IPS-15b (cell line): ENCODE measurements at regions not wholly inside any gene's neighbourhood (a gene's known extent, or its start where the extent isn't known, plus 50 kb on each side); places are given as distances from the start of the nearest gene placed in this dataset.

Experiments used
- H3K27me3 ChIP-seq: one replicate; pipeline ENCODE4 v1.6.1; 2013; ENCODE audit warnings: low read length; ENCODE audit not compliant: control insufficient read depth, insufficient read depth
- H3K36me3 ChIP-seq: one replicate; pipeline ENCODE4 v1.6.1; 2013; ENCODE audit warnings: low read length; ENCODE audit not compliant: control insufficient read depth, insufficient read depth
- H3K4me1 ChIP-seq: one replicate; pipeline ENCODE4 v1.6.1; 2013; ENCODE audit warnings: mild to moderate bottlenecking, low read length; ENCODE audit not compliant: control insufficient read depth, insufficient read depth
- H3K4me3 ChIP-seq: one replicate; pipeline ENCODE4 v1.5.1; 2013; ENCODE audit warnings: low read depth, low read length
- H3K9ac ChIP-seq: one replicate; pipeline ENCODE4 v1.6.1; 2013; ENCODE audit warnings: low read depth, mild to moderate bottlenecking, low read length
- H3K9me3 ChIP-seq: one replicate; pipeline ENCODE4 v1.6.1; 2013; ENCODE audit warnings: mild to moderate bottlenecking, low read length; ENCODE audit not compliant: control insufficient read depth, insufficient read depth

- Histone ChIP-seq H3K36me3 (peaks cover 6% of the 10 kb centered on the region), H3K4me3 (no peak overlapping the region), H3K9me3 (peaks cover 3% of the 10 kb centered on the region), H3K9ac (no peak overlapping the region), H3K27me3 (no peaks in the 10 kb centered on the region), H3K4me1 (no peaks in the 10 kb centered on the region)
These were observed 350.6 kb upstream of the NCAM2 start for GRCh38 chr21:20647607-20648006.

- Histone ChIP-seq H3K4me3 (no peak overlapping the region), H3K9me3 (peaks cover 3% of the 10 kb centered on the region), H3K36me3 (peaks cover 6% of the 10 kb centered on the region), H3K27me3 (no peaks in the 10 kb centered on the region), H3K9ac (no peak overlapping the region), H3K4me1 (no peaks in the 10 kb centered on the region)
These were observed 349.0 kb upstream of the NCAM2 start for GRCh38 chr21:20649231-20649630.

GRCh38 chr21:20652846-20653245 is 345.4 kb upstream of the NCAM2 start:
- Histone ChIP-seq H3K36me3 (no peaks in the 10 kb centered on the region), H3K9ac (no peak overlapping the region), H3K27me3 (no peaks in the 10 kb centered on the region), H3K9me3 (no peaks in the 10 kb centered on the region), H3K4me3 (no peak overlapping the region), H3K4me1 (no peaks in the 10 kb centered on the region)

GRCh38 chr21:20661246-20661645 is 337.0 kb upstream of the NCAM2 start:
- Histone ChIP-seq H3K4me3 (peak overlapping the region; percentile 36), H3K9ac (no peak overlapping the region), H3K4me1 (peaks cover 26% of the 10 kb centered on the region), H3K36me3 (no peaks in the 10 kb centered on the region), H3K9me3 (peaks cover 3% of the 10 kb centered on the region), H3K27me3 (no peaks in the 10 kb centered on the region)

- no peaks in the 10 kb centered on the region for H3K36me3 ChIP-seq
- no peaks in the 10 kb centered on the region for H3K27me3 ChIP-seq
- peaks cover 6% of the 10 kb centered on the region for H3K9me3 ChIP-seq
- H3K9ac ChIP-seq = no peak overlapping the region
- peaks cover 26% of the 10 kb centered on the region for H3K4me1 ChIP-seq
- H3K4me3 ChIP-seq = peak overlapping the region; percentile 36
These were observed 336.3 kb upstream of the NCAM2 start for GRCh38 chr21:20661745-20662422.

- Histone ChIP-seq H3K4me1 (peaks cover 26% of the 10 kb centered on the region), H3K9ac (no peak overlapping the region), H3K27me3 (no peaks in the 10 kb centered on the region), H3K36me3 (no peaks in the 10 kb centered on the region), H3K4me3 (peak overlapping the region; percentile 23), H3K9me3 (peaks cover 6% of the 10 kb centered on the region)
These were observed 335.7 kb upstream of the NCAM2 start for GRCh38 chr21:20662514-20662913.

GRCh38 chr21:20667931-20668330 is 330.3 kb upstream of the NCAM2 start:
- Histone ChIP-seq H3K4me3 (no peak overlapping the region), H3K4me1 (peaks cover 3% of the 10 kb centered on the region), H3K27me3 (no peaks in the 10 kb centered on the region), H3K9ac (no peak overlapping the region), H3K9me3 (peaks cover 8% of the 10 kb centered on the region), H3K36me3 (no peaks in the 10 kb centered on the region)

- Histone ChIP-seq H3K27me3 (no peaks in the 10 kb centered on the region), H3K4me3 (no peak overlapping the region), H3K9ac (no peak overlapping the region), H3K36me3 (no peaks in the 10 kb centered on the region), H3K4me1 (no peaks in the 10 kb centered on the region), H3K9me3 (no peaks in the 10 kb centered on the region)
These were observed 312.7 kb upstream of the NCAM2 start for GRCh38 chr21:20685475-20685874.

GRCh38 chr21:20698585-20698984 is 299.6 kb upstream of the NCAM2 start:
- H3K36me3 ChIP-seq = no peaks in the 10 kb centered on the region
- peaks cover 4% of the 10 kb centered on the region for H3K4me1 ChIP-seq
- no peaks in the 10 kb centered on the region for H3K27me3 ChIP-seq
- no peak overlapping the region for H3K9ac ChIP-seq
- H3K9me3 ChIP-seq = no peaks in the 10 kb centered on the region
- no peak overlapping the region for H3K4me3 ChIP-seq

- Histone ChIP-seq H3K4me1 (peaks cover 4% of the 10 kb centered on the region), H3K9me3 (no peaks in the 10 kb centered on the region), H3K27me3 (no peaks in the 10 kb centered on the region), H3K9ac (no peak overlapping the region), H3K4me3 (no peak overlapping the region), H3K36me3 (no peaks in the 10 kb centered on the region)
These were observed 297.0 kb upstream of the NCAM2 start for GRCh38 chr21:20701235-20701634.

GRCh38 chr21:20703112-20703767 is 295.0 kb upstream of the NCAM2 start:
- no peaks in the 10 kb centered on the region for H3K9me3 ChIP-seq
- no peak overlapping the region for H3K9ac ChIP-seq
- H3K27me3 ChIP-seq = no peaks in the 10 kb centered on the region
- H3K4me3 ChIP-seq = no peak overlapping the region
- no peaks in the 10 kb centered on the region for H3K36me3 ChIP-seq
- H3K4me1 ChIP-seq = peaks cover 4% of the 10 kb centered on the region

- H3K4me3 ChIP-seq = no peak overlapping the region
- H3K9me3 ChIP-seq = no peaks in the 10 kb centered on the region
- H3K4me1 ChIP-seq = no peaks in the 10 kb centered on the region
- H3K9ac ChIP-seq = no peak overlapping the region
- no peaks in the 10 kb centered on the region for H3K36me3 ChIP-seq
- no peaks in the 10 kb centered on the region for H3K27me3 ChIP-seq
These were observed 277.6 kb upstream of the NCAM2 start for GRCh38 chr21:20720623-20721022.
